ENCODE measurements at regions not wholly inside any gene's neighbourhood (a gene's known extent, or its start where the extent isn't known, plus 50 kb on each side); places are given as distances from the start of the nearest gene placed in this dataset.

DNA sequence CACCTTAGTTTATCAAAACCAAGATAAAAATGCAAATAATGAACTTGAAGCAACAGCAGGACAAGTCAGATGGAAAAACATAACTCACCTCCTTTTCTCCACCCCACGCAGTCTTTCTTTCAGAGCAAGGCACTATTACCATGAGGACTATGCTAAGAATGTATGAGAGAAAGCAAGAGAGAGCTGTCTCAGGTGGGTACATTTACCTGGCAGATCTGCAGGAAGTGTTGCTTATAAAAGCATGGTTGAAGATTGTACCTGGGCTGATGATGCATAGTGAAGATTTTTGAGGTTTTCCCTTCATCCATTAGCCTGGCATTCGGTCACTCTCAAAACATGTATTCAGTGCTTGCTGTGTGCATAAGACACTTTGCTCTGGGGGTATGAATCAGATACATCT lies 68.8 kb upstream of the IFNG-AS1 start:
- TF ChIP-seq CTCF (IDR thresholded peaks at IDR 0.05) (no peak), ZFX (IDR thresholded peaks at IDR 0.05; ENCODE audit: borderline replicate concordance) (no peak)

Measured in 22Rv1 (cell line).